ENCODE measurements at regions not wholly inside any gene's neighbourhood (a gene's known extent, or its start where the extent isn't known, plus 50 kb on each side); places are given as distances from the start of the nearest gene placed in this dataset.

GRCh38 chr9:79461712-79462111 lies 110.1 kb upstream of the TLE4 start:
- TF ChIP-seq CTCF (IDR thresholded peaks at IDR 0.05) (no peak), POLR2A (IDR thresholded peaks at IDR 0.05) (no peak)
